DND-41 (cell line): ENCODE measurements at regions not wholly inside any gene's neighbourhood (a gene's known extent, or its start where the extent isn't known, plus 50 kb on each side); places are given as distances from the start of the nearest gene placed in this dataset.

Experiments used
- EZH2 ChIP-seq: IDR thresholded peaks from 3 replicates; pipeline ENCODE4 v1.6.1; 2012; ENCODE audit warnings: borderline replicate concordance, low read depth, mild to moderate bottlenecking, moderate library complexity, low read length, inconsistent platforms; ENCODE audit not compliant: severe bottlenecking
- TF ChIP-seq, protein P1 (sequence below): IDR thresholded peaks from 2 replicates; pipeline ENCODE4 v1.5.1; 2012; ENCODE audit warnings: borderline replicate concordance, low read length, moderate library complexity, mild to moderate bottlenecking; ENCODE audit not compliant: poor library complexity, severe bottlenecking; ENCODE audit errors: extremely low read depth

DNA sequence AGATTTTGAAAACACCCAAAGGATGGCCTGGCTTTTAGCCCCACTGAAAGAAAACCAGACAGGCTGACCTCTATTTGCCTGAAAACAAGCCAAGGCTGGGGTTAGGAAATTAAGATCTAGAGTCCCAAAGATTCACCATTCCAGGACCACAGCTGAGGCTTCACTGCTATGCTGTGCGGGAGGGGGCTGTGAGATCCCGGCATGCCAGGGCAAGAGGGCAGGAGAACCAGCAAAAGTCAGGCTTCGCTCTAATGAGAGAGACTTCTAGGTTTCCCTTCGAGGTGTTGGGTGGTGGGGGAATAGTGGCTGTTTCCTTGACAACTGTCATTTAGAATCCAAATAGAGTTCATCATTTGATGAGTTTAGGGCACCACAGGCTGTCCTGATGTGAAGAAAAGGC is 152.9 kb upstream of the NFIB start:
- TF ChIP-seq, protein P1, sequence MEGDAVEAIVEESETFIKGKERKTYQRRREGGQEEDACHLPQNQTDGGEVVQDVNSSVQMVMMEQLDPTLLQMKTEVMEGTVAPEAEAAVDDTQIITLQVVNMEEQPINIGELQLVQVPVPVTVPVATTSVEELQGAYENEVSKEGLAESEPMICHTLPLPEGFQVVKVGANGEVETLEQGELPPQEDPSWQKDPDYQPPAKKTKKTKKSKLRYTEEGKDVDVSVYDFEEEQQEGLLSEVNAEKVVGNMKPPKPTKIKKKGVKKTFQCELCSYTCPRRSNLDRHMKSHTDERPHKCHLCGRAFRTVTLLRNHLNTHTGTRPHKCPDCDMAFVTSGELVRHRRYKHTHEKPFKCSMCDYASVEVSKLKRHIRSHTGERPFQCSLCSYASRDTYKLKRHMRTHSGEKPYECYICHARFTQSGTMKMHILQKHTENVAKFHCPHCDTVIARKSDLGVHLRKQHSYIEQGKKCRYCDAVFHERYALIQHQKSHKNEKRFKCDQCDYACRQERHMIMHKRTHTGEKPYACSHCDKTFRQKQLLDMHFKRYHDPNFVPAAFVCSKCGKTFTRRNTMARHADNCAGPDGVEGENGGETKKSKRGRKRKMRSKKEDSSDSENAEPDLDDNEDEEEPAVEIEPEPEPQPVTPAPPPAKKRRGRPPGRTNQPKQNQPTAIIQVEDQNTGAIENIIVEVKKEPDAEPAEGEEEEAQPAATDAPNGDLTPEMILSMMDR, result no peak
- TF ChIP-seq EZH2, result no peak
